ENCODE measurements at regions not wholly inside any gene's neighbourhood (a gene's known extent, or its start where the extent isn't known, plus 50 kb on each side); places are given as distances from the start of the nearest gene placed in this dataset.
"Not testable (repeated sequence)": the region's sequence is repeated elsewhere in the genome, so short reads cannot be mapped to it uniquely, and the experiment has no call there.

- Histone ChIP-seq H3K9ac (ENCODE audit: low read length) (peak overlapping the region; percentile 83), H3K9me3 (ENCODE audit: control insufficient read depth, low read length) (no peaks in the 10 kb centered on the region), H3K36me3 (ENCODE audit: control insufficient read depth, insufficient read depth, low read length, severe bottlenecking) (no peaks in the 10 kb centered on the region), H3K4me3 (ENCODE audit: low read length) (no peak overlapping the region), H3K27me3 (replicated peaks; ENCODE audit: control insufficient read depth, insufficient read depth, low read length) (no peaks in the 10 kb centered on the region), H3K4me1 (ENCODE audit: control insufficient read depth, insufficient read depth, low read length) (peaks cover 42% of the 10 kb centered on the region)
- DNase-seq (ENCODE audit: low read depth): peak; percentile 79
Measured at GRCh38 chr2:138364554-138365162, 136.9 kb upstream of the SPOPL start.

- Histone ChIP-seq H3K27me3 (replicated peaks; ENCODE audit: control insufficient read depth, insufficient read depth, low read length) (no peaks in the 10 kb centered on the region), H3K9ac (ENCODE audit: low read length) (peak overlapping the region; percentile 83), H3K4me1 (ENCODE audit: control insufficient read depth, insufficient read depth, low read length) (peaks cover 46% of the 10 kb centered on the region), H3K36me3 (ENCODE audit: control insufficient read depth, insufficient read depth, low read length, severe bottlenecking) (no peaks in the 10 kb centered on the region), H3K9me3 (ENCODE audit: control insufficient read depth, low read length) (no peaks in the 10 kb centered on the region), H3K4me3 (ENCODE audit: low read length) (peak overlapping the region; percentile 37)
- no peak for DNase-seq (ENCODE audit: low read depth)
Measured at GRCh38 chr2:138365581-138365980, 136.0 kb upstream of the SPOPL start.

DNA sequence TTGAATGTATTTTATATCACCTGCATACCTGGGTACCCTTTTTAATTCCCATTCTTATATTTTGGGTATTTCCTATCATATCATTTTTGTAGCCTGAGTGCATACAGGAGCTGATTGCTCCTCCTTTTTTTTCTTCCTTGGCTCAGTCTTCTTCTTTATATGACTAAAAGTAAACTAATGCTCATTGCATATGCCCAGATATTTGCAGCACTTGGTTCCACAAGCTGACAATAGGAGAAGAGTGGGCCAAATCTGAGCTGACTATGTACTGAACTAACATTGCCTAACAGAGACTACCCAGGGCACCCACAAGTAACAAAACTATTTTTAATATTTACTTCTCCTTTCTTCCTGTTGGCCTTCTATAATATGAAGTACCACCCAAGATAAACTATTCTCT, 131.7 kb upstream of the SPOPL start:
- Histone ChIP-seq H3K9me3 (ENCODE audit: control insufficient read depth, low read length) (no peaks in the 10 kb centered on the region), H3K9ac (ENCODE audit: low read length) (peak overlapping the region; percentile 51), H3K27me3 (replicated peaks; ENCODE audit: control insufficient read depth, insufficient read depth, low read length) (no peaks in the 10 kb centered on the region), H3K36me3 (ENCODE audit: control insufficient read depth, insufficient read depth, low read length, severe bottlenecking) (no peaks in the 10 kb centered on the region), H3K4me3 (ENCODE audit: low read length) (no peak overlapping the region), H3K4me1 (ENCODE audit: control insufficient read depth, insufficient read depth, low read length) (peaks cover 40% of the 10 kb centered on the region)
- no peak for DNase-seq (ENCODE audit: low read depth)

- Histone ChIP-seq H3K4me1 (ENCODE audit: control insufficient read depth, insufficient read depth, low read length) (peaks cover 16% of the 10 kb centered on the region), H3K9ac (ENCODE audit: low read length) (peak overlapping the region; percentile 40), H3K36me3 (ENCODE audit: control insufficient read depth, insufficient read depth, low read length, severe bottlenecking) (no peaks in the 10 kb centered on the region), H3K9me3 (ENCODE audit: control insufficient read depth, low read length) (peaks cover 14% of the 10 kb centered on the region), H3K4me3 (ENCODE audit: low read length) (no peak overlapping the region), H3K27me3 (replicated peaks; ENCODE audit: control insufficient read depth, insufficient read depth, low read length) (no peaks in the 10 kb centered on the region)
- peak; percentile 72 for DNase-seq (ENCODE audit: low read depth)
Measured at GRCh38 chr2:138373993-138374408, 127.6 kb upstream of the SPOPL start.

GRCh38 chr2:138381373-138381772, 120.2 kb upstream of the SPOPL start:
- no peaks in the 10 kb centered on the region for H3K36me3 ChIP-seq (ENCODE audit: control insufficient read depth, insufficient read depth, low read length, severe bottlenecking)
- peaks cover 14% of the 10 kb centered on the region for H3K9me3 ChIP-seq (ENCODE audit: control insufficient read depth, low read length)
- H3K4me1 ChIP-seq (ENCODE audit: control insufficient read depth, insufficient read depth, low read length): no peaks in the 10 kb centered on the region
- H3K27me3 ChIP-seq (replicated peaks; ENCODE audit: control insufficient read depth, insufficient read depth, low read length): no peaks in the 10 kb centered on the region
- no peak overlapping the region for H3K4me3 ChIP-seq (ENCODE audit: low read length)
- H3K9ac ChIP-seq (ENCODE audit: low read length): no peak overlapping the region
- DNase-seq (ENCODE audit: low read depth): no peak

DNA sequence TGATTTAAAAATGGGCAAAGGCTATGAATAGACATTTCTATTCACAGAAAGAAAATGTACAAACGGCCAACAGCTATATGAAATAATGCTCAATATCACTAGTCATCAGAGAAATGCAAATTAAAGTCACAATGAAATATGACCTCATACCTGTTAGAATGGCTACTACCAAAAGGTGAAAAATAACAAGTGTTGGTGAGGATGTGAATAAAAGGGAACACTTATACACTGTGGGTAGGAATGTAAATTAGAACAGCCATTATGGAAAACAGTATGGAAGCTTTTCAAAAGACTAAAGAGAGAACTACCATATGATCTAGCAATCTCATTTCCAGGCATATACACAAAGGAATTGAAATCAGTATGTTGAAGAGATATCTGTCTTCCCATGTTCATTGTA, 118.9 kb upstream of the SPOPL start:
- Histone ChIP-seq H3K36me3 (ENCODE audit: control insufficient read depth, insufficient read depth, low read length, severe bottlenecking) (no peaks in the 10 kb centered on the region), H3K4me1 (ENCODE audit: control insufficient read depth, insufficient read depth, low read length) (no peaks in the 10 kb centered on the region), H3K27me3 (replicated peaks; ENCODE audit: control insufficient read depth, insufficient read depth, low read length) (no peaks in the 10 kb centered on the region), H3K9ac (ENCODE audit: low read length) (no peak overlapping the region), H3K9me3 (ENCODE audit: control insufficient read depth, low read length) (peaks cover 7% of the 10 kb centered on the region), H3K4me3 (ENCODE audit: low read length) (no peak overlapping the region)
- DNase-seq (ENCODE audit: low read depth): no peak

DNA sequence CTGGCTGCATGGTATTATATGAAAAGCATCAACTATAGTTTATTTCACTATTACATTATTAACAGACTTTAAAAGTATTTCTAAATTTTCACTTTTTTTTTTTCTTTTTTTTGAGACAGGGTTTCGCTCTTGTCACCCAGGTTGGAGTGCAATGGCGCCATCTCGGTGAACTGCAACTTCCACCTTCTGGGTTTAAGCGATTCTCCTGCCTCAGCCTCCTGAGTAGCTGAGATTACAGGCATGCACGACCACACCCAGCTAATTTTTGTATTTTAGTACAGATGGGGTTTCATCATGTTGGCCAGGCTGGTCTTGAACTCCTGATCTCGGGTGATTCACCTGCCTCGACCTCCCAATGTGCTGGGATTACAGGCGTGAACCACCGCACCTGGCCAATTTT, 115.4 kb upstream of the SPOPL start:
- not testable (repeated sequence) for H3K4me1 ChIP-seq (ENCODE audit: control insufficient read depth, insufficient read depth, low read length); H3K9me3 ChIP-seq (ENCODE audit: control insufficient read depth, low read length); H3K4me3 ChIP-seq (ENCODE audit: low read length); DNase-seq (ENCODE audit: low read depth); H3K27me3 ChIP-seq (replicated peaks; ENCODE audit: control insufficient read depth, insufficient read depth, low read length); H3K9ac ChIP-seq (ENCODE audit: low read length); H3K36me3 ChIP-seq (ENCODE audit: control insufficient read depth, insufficient read depth, low read length, severe bottlenecking)

DNA sequence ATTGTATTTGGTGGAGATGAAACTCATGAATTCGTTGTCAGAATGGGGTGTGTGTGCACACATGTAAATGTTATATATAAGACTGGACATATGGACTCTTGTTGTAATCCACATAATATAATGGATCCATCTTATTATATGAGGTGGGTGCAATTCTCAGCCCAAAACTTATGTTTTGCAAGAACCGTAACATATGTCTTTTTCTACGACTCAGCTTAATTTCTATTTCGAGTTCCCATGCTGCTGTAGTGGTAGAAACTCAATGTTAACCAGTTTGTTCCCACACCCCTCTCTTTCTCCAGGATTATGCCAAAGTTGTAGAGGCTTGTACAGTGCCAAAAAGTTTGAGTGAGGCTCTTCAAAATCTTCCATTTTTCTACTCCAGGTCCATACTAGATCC, 112.5 kb upstream of the SPOPL start:
- Histone ChIP-seq H3K36me3 (ENCODE audit: control insufficient read depth, insufficient read depth, low read length, severe bottlenecking) (no peaks in the 10 kb centered on the region), H3K9ac (ENCODE audit: low read length) (no peak overlapping the region), H3K4me1 (ENCODE audit: control insufficient read depth, insufficient read depth, low read length) (peaks cover 9% of the 10 kb centered on the region), H3K9me3 (ENCODE audit: control insufficient read depth, low read length) (no peaks in the 10 kb centered on the region), H3K27me3 (replicated peaks; ENCODE audit: control insufficient read depth, insufficient read depth, low read length) (no peaks in the 10 kb centered on the region), H3K4me3 (ENCODE audit: low read length) (no peak overlapping the region)
- no peak for DNase-seq (ENCODE audit: low read depth)

- Histone ChIP-seq H3K36me3 (ENCODE audit: control insufficient read depth, insufficient read depth, low read length, severe bottlenecking) (no peaks in the 10 kb centered on the region), H3K4me3 (ENCODE audit: low read length) (no peak overlapping the region), H3K9ac (ENCODE audit: low read length) (no peak overlapping the region), H3K27me3 (replicated peaks; ENCODE audit: control insufficient read depth, insufficient read depth, low read length) (no peaks in the 10 kb centered on the region), H3K9me3 (ENCODE audit: control insufficient read depth, low read length) (no peaks in the 10 kb centered on the region), H3K4me1 (ENCODE audit: control insufficient read depth, insufficient read depth, low read length) (peaks cover 10% of the 10 kb centered on the region)
- DNase-seq (ENCODE audit: low read depth): no peak
Measured at GRCh38 chr2:138390316-138390945, 111.1 kb upstream of the SPOPL start.

- Histone ChIP-seq H3K36me3 (ENCODE audit: control insufficient read depth, insufficient read depth, low read length, severe bottlenecking) (no peaks in the 10 kb centered on the region), H3K4me3 (ENCODE audit: low read length) (no peak overlapping the region), H3K4me1 (ENCODE audit: control insufficient read depth, insufficient read depth, low read length) (peaks cover 24% of the 10 kb centered on the region), H3K9me3 (ENCODE audit: control insufficient read depth, low read length) (no peaks in the 10 kb centered on the region), H3K9ac (ENCODE audit: low read length) (no peak overlapping the region), H3K27me3 (replicated peaks; ENCODE audit: control insufficient read depth, insufficient read depth, low read length) (no peaks in the 10 kb centered on the region)
- no peak for DNase-seq (ENCODE audit: low read depth)
Measured at GRCh38 chr2:138391946-138392345, 109.6 kb upstream of the SPOPL start.

DNA sequence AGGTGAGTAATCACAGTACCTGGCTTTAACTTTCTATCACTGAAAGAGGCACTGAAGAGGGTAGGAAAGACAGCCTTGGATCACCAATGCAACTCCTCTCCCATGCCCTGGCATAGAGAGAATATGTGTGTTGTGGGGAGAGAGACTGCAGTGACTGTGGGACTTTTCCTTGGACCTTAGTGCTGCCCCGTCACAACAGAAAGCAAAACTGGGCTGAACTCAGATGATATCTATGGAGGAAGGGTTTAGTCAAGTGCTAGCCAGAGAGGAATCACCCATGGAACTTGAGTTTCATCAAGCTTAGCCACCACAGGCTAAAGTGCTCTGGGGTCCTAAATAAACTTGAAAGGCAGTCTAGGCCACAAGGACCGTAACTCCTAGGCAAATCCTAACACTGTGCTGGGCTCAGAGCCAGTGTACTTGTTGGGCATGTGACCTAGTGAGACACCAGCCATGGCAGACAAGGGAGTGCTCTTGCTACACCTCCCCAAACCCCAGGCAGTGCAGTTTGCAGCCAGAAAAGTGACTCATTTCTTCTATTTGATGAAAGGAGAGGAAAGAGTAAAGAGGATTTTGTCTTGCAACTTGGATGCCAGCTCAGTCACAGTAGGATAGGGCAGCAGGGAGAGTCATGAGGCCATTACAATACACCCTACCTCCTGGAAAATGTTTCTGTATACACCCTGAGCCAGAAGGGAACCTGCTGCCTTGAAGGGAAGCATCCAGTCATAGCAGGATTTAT, 105.8 kb upstream of the SPOPL start:
- Histone ChIP-seq H3K9me3 (ENCODE audit: control insufficient read depth, low read length) (no peaks in the 10 kb centered on the region), H3K4me3 (ENCODE audit: low read length) (peak overlapping the region; percentile 2), H3K27me3 (replicated peaks; ENCODE audit: control insufficient read depth, insufficient read depth, low read length) (no peaks in the 10 kb centered on the region), H3K4me1 (ENCODE audit: control insufficient read depth, insufficient read depth, low read length) (peaks cover 24% of the 10 kb centered on the region), H3K36me3 (ENCODE audit: control insufficient read depth, insufficient read depth, low read length, severe bottlenecking) (no peaks in the 10 kb centered on the region), H3K9ac (ENCODE audit: low read length) (no peak overlapping the region)
- peak; percentile 44 for DNase-seq (ENCODE audit: low read depth)

Data from adipocyte (in vitro differentiated cells).